ENCODE measurements at regions not wholly inside any gene's neighbourhood (a gene's known extent, or its start where the extent isn't known, plus 50 kb on each side); places are given as distances from the start of the nearest gene placed in this dataset.

DNA sequence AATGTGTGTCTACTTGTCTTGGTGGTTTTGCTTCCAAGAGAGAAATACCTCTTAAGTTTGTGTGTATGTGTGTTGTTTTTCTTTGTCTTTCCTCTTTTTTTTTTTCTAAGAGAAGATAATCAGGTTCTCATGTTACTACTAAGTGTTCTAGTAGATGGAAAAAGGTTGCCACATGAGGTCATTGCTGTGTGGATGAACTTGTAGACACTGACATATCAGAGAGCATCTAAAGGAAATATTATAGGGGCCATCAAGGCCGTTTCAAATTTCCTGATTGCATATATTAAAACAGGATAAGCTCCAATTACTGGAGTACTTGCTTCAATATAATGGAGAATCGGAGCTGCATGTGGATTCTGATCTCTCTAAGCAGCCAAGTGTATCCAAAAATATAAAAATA is 747.5 kb downstream of the NR2F2 start:
- intact Hi-C loops (cut with micrococcal nuclease; ENCODE audit: unreplicated experiment) = no loop called here
- Histone ChIP-seq H3K36me3 (ENCODE audit: control insufficient read depth, insufficient read depth, low read length) (no peaks in the 10 kb centered on the region), H3K4me1 (no peaks in the 10 kb centered on the region), H3K9me3 (no peaks in the 10 kb centered on the region), H3K4me3 (ENCODE audit: low read depth, low read length) (no peak overlapping the region), H3K27me3 (replicated peaks; ENCODE audit: control insufficient read depth, insufficient read depth, low read length) (no peaks in the 10 kb centered on the region)
- H3K27ac Mint-ChIP-seq (ENCODE audit: unreplicated experiment) = no peak overlapping the region
- no peaks in the 10 kb centered on the region for H3K27me3 Mint-ChIP-seq (ENCODE audit: insufficient read depth, unreplicated experiment)
- no TSS peak for BruUV-seq (replicated peaks)
- POLR2A ChIA-PET = no interaction called here
- H3K4me1 Mint-ChIP-seq (ENCODE audit: low read depth, unreplicated experiment) = no peaks in the 10 kb centered on the region
- CTCF ChIA-PET = no interaction called here
- DNase-seq = no peak
- H3K9me3 Mint-ChIP-seq (ENCODE audit: unreplicated experiment) = no peaks in the 10 kb centered on the region
- no peak overlapping the region for H3K4me3 Mint-ChIP-seq (ENCODE audit: unreplicated experiment)
- TF ChIP-seq, protein P1, sequence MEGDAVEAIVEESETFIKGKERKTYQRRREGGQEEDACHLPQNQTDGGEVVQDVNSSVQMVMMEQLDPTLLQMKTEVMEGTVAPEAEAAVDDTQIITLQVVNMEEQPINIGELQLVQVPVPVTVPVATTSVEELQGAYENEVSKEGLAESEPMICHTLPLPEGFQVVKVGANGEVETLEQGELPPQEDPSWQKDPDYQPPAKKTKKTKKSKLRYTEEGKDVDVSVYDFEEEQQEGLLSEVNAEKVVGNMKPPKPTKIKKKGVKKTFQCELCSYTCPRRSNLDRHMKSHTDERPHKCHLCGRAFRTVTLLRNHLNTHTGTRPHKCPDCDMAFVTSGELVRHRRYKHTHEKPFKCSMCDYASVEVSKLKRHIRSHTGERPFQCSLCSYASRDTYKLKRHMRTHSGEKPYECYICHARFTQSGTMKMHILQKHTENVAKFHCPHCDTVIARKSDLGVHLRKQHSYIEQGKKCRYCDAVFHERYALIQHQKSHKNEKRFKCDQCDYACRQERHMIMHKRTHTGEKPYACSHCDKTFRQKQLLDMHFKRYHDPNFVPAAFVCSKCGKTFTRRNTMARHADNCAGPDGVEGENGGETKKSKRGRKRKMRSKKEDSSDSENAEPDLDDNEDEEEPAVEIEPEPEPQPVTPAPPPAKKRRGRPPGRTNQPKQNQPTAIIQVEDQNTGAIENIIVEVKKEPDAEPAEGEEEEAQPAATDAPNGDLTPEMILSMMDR (IDR thresholded peaks at IDR 0.05; ENCODE audit: insufficient read depth in 1 of 2, low read depth in 1 of 2, low read length in 1 of 2, severe bottlenecking in 1 of 2, unreplicated experiment in 1 of 2) = no peak
- no peaks in the 10 kb centered on the region for H3K36me3 Mint-ChIP-seq (ENCODE audit: insufficient read depth, unreplicated experiment)

DNA sequence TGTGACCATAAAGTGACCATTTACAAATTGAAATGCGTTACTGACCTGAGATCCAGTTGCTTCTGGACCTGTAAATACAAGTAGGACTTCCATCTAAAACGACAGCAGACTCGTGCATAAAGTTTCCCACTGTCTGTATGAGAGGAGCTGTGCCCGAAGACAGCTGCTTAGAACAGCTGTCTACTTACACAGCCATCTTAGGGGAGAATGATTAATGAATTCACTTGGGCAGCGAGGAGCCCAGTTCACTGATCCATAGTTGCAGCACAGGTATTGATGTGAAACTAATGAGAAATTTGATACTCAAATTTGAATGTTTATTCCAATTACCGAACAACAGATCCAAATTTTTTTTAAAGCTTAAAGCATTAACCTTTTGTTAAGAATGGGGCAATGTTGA is 748.1 kb downstream of the NR2F2 start:
- Mint-ChIP-seq H3K4me3 (ENCODE audit: unreplicated experiment) (no peak overlapping the region), H3K27me3 (ENCODE audit: insufficient read depth, unreplicated experiment) (no peaks in the 10 kb centered on the region), H3K9me3 (ENCODE audit: unreplicated experiment) (no peaks in the 10 kb centered on the region), H3K27ac (ENCODE audit: unreplicated experiment) (no peak overlapping the region), H3K36me3 (ENCODE audit: insufficient read depth, unreplicated experiment) (no peaks in the 10 kb centered on the region), H3K4me1 (ENCODE audit: low read depth, unreplicated experiment) (no peaks in the 10 kb centered on the region)
- ChIA-PET POLR2A (no interaction called here), CTCF (interaction anchor here (0.6 kb wide), 1 partner anchor 907 kb away, joined by 3 read pairs; no protein-coding TSS in a partner anchor)
- no peak for DNase-seq
- Histone ChIP-seq H3K4me1 (no peaks in the 10 kb centered on the region), H3K4me3 (ENCODE audit: low read depth, low read length) (no peak overlapping the region), H3K9me3 (no peaks in the 10 kb centered on the region), H3K36me3 (ENCODE audit: control insufficient read depth, insufficient read depth, low read length) (no peaks in the 10 kb centered on the region), H3K27me3 (replicated peaks; ENCODE audit: control insufficient read depth, insufficient read depth, low read length) (no peaks in the 10 kb centered on the region)
- intact Hi-C loops (cut with micrococcal nuclease; ENCODE audit: unreplicated experiment) = no loop called here
- BruUV-seq (replicated peaks) = no TSS peak
- TF ChIP-seq, protein P1 (IDR thresholded peaks at IDR 0.05; ENCODE audit: insufficient read depth in 1 of 2, low read depth in 1 of 2, low read length in 1 of 2, severe bottlenecking in 1 of 2, unreplicated experiment in 1 of 2) = no peak

DNA sequence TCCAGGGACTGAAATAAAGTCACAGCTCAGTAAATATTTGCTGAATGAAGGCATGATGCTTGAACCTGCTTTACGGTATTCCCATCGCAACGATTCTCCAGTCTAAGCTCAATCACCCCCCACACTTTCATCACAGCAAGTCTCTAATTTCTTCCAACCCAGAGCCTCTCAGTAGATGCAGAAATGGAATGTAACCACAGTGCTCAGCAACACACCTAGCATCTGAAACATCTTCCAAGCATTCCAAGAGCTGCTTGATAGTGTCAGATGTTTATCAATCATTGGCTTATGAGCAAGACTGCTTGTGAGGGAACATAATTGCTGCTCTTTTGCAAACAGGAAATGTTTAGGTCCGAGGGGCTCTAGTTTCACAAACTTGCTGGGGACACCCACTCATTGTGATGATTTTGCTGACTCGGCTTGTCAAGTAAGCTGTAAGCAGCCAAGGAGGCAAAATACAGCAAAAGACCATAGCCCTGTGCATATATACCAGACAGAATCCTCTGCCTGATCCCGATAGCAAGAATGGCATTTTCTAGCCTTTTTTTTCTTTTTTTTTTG is 751.2 kb downstream of the NR2F2 start:
- Histone ChIP-seq H3K9me3 (no peaks in the 10 kb centered on the region), H3K36me3 (ENCODE audit: control insufficient read depth, insufficient read depth, low read length) (no peaks in the 10 kb centered on the region), H3K4me1 (no peaks in the 10 kb centered on the region), H3K4me3 (ENCODE audit: low read depth, low read length) (no peak overlapping the region), H3K27me3 (replicated peaks; ENCODE audit: control insufficient read depth, insufficient read depth, low read length) (no peaks in the 10 kb centered on the region)
- intact Hi-C loops (cut with micrococcal nuclease; ENCODE audit: unreplicated experiment) = no loop called here
- H3K4me3 Mint-ChIP-seq (ENCODE audit: unreplicated experiment) = no peak overlapping the region
- no peaks in the 10 kb centered on the region for H3K27me3 Mint-ChIP-seq (ENCODE audit: insufficient read depth, unreplicated experiment)
- ChIA-PET POLR2A (no interaction called here), CTCF (no interaction called here)
- H3K9me3 Mint-ChIP-seq (ENCODE audit: unreplicated experiment) = no peaks in the 10 kb centered on the region
- H3K27ac Mint-ChIP-seq (ENCODE audit: unreplicated experiment) = no peak overlapping the region
- TF ChIP-seq, protein P1 (IDR thresholded peaks at IDR 0.05; ENCODE audit: insufficient read depth in 1 of 2, low read depth in 1 of 2, low read length in 1 of 2, severe bottlenecking in 1 of 2, unreplicated experiment in 1 of 2) = no peak
- no peaks in the 10 kb centered on the region for H3K4me1 Mint-ChIP-seq (ENCODE audit: low read depth, unreplicated experiment)
- BruUV-seq (replicated peaks) = no TSS peak
- H3K36me3 Mint-ChIP-seq (ENCODE audit: insufficient read depth, unreplicated experiment) = no peaks in the 10 kb centered on the region
- DNase-seq = no peak
